Esophagus squamous epithelium (tissue), 5 donors: ENCODE measurements at regions not wholly inside any gene's neighbourhood (a gene's known extent, or its start where the extent isn't known, plus 50 kb on each side); places are given as distances from the start of the nearest gene placed in this dataset.

Source experiments
- DNase-seq: peaks from one replicate; lab custom pipeline; 2025; lab: John Stamatoyannopoulos, UW
- H3K27ac ChIP-seq, 4 donors: fragments of 200-600 bp; sonication (generic); one replicate each; pipeline ENCODE4 v1.5.1; 2016 to 2019; ENCODE audit warnings: mild to moderate bottlenecking in 1 of 4
- H3K27me3 ChIP-seq, 4 donors: fragments of 200-600 bp; sonication (generic); 1 replicate in 3 of 4; 2 replicates in 1 of 4; pipeline versions ENCODE4 v1.5.1 to v1.6.0; 2017 to 2021; ENCODE audit warnings: antibody characterized with exemption in 1 of 4
- H3K36me3 ChIP-seq, 3 donors: fragments of 200-600 bp; sonication (generic); one replicate each; pipeline ENCODE4 v1.5.1; 2016 to 2019
- H3K4me1 ChIP-seq, 3 donors: fragments of 200-600 bp; sonication (generic); one replicate each; pipeline ENCODE4 v1.5.1; 2017 to 2019
- H3K4me3 ChIP-seq, 4 donors: fragments of 200-600 bp; sonication (generic); 1 replicate in 3 of 4; 2 replicates in 1 of 4; pipeline ENCODE4 v1.5.1; 2016 to 2019; ENCODE audit warnings: mild to moderate bottlenecking in 2 of 4, moderate library complexity in 1 of 4
- H3K9me3 ChIP-seq, 3 donors: fragments of 200-600 bp; sonication (generic); one replicate each; pipeline ENCODE4 v1.5.1; 2016 to 2019
- CTCF ChIP-seq, 6 experiments: fragments of 450-650 bp in 4 of 6; fragments of 200-600 bp in 2 of 6; sonication (generic) in 2 of 6; IDR thresholded peaks; one replicate each; pipeline ENCODE4 v1.5.1; 2016 to 2019; ENCODE audit warnings: antibody characterized with exemption in 6 of 6, mild to moderate bottlenecking in 4 of 6, moderate library complexity in 4 of 6
- POLR2A ChIP-seq, 4 donors: fragments of 450-650 bp; IDR thresholded peaks; one replicate each; pipeline ENCODE4 v1.6.1; 2017; ENCODE audit warnings: antibody characterized with exemption in 4 of 4, mild to moderate bottlenecking in 4 of 4, moderate library complexity in 3 of 4
- WGBS, 2 donors: methylation state at CpG; one replicate each; pipeline ENCODE4 v1.1.5; 2018; 5-methylcytosine and 5-hydroxymethylcytosine counted together
- intact Hi-C: fragments of 100-400 bp; cut with DNase I; formaldehyde crosslinking; loops from one replicate; pipeline ENCODE4 v1.15.0; 2022
- donor health status: DM: yes; HTN: yes; CAD: no.

GRCh38 chr4:71262161-71262560 is 76.7 kb upstream of the SLC4A4 start:
- no peaks in the 10 kb centered on the region for H3K36me3 ChIP-seq
- 64 to 93% methylated on average over 3 of the region's 3 CpGs for WGBS, 2 donors
- DNase-seq: no peak
- no peak overlapping the region for H3K4me3 ChIP-seq
- TF ChIP-seq POLR2A (IDR thresholded peaks at IDR 0.05) (no peak), CTCF (IDR thresholded peaks at IDR 0.05) (no peak)
- intact Hi-C loops: no loop called here
- no peaks in the 10 kb centered on the region for H3K27me3 ChIP-seq
- H3K4me1 ChIP-seq: peaks cover 0 to 31% (median 0%) of the 10 kb centered on the region in 3 donors
- H3K27ac ChIP-seq: no peak overlapping the region
- H3K9me3 ChIP-seq: no peaks in the 10 kb centered on the region

DNA sequence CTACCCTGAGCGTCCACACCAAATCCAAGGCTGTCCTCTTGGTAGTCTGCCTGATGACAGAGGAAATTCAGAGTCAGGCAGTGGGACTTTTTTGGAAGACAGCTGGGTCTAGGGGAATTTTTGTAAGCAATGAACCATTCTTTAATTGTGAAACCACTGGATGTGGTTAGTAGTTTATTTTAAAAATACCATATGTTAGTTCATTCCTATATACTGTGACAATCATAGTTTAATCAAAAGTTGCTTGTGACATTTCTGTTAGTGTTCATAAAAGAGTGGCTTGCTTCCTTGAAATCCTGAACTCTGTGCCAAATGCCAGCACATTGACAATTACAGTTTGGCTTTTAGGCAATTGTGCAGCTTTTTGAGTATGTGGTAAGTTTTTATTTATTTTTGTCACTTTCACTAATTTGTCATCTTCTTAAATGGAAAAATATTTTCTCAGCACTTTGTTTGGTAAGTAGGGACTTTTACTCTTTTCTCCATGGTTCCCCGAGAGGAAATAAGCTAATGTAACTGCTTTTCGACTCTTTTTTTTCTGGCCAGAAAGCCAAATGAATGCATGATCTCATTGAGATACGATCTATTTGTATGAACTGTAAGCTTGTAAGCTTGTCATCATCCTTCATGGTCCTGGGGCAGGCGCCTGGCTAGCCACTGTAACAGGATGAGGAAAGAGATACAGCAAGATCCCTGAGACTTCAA is 72.6 kb upstream of the SLC4A4 start:
- Histone ChIP-seq H3K27ac (no peak overlapping the region), H3K9me3 (no peaks in the 10 kb centered on the region), H3K4me3 (no peak overlapping the region), H3K4me1 (peaks cover 0 to 11% (median 0%) of the 10 kb centered on the region in 3 donors), H3K27me3 (no peaks in the 10 kb centered on the region), H3K36me3 (no peaks in the 10 kb centered on the region)
- DNase-seq: no peak
- 51 to 77% methylated on average over 5 of the region's 5 CpGs for WGBS, 2 donors
- TF ChIP-seq POLR2A (IDR thresholded peaks at IDR 0.05) (no peak), CTCF (IDR thresholded peaks at IDR 0.05) (no peak)
- intact Hi-C loops: no loop called here

- intact Hi-C loops: no loop called here
- peaks cover 0 to 10% (median 0%) of the 10 kb centered on the region in 3 donors for H3K4me1 ChIP-seq
- WGBS, 2 donors: 86 to 91% methylated on average over 1 of the region's 1 CpG
- no peaks in the 10 kb centered on the region for H3K27me3 ChIP-seq
- H3K9me3 ChIP-seq: no peaks in the 10 kb centered on the region
- TF ChIP-seq CTCF (IDR thresholded peaks at IDR 0.05) (no peak), POLR2A (IDR thresholded peaks at IDR 0.05) (no peak)
- no peak overlapping the region for H3K4me3 ChIP-seq
- no peaks in the 10 kb centered on the region for H3K36me3 ChIP-seq
- no peak for DNase-seq
- no peak overlapping the region for H3K27ac ChIP-seq
Observed at GRCh38 chr4:71267244-71267643, 71.6 kb upstream of the SLC4A4 start.

- H3K4me1 ChIP-seq: peaks cover 0 to 10% (median 0%) of the 10 kb centered on the region in 3 donors
- H3K36me3 ChIP-seq: no peaks in the 10 kb centered on the region
- intact Hi-C loops: no loop called here
- H3K27ac ChIP-seq: no peak overlapping the region
- no peaks in the 10 kb centered on the region for H3K27me3 ChIP-seq
- H3K4me3 ChIP-seq: no peak overlapping the region
- TF ChIP-seq POLR2A (IDR thresholded peaks at IDR 0.05) (no peak), CTCF (IDR thresholded peaks at IDR 0.05) (no peak)
- H3K9me3 ChIP-seq: no peaks in the 10 kb centered on the region
- no peak for DNase-seq
- 69 to 88% methylated on average over 4 of the region's 4 CpGs for WGBS, 2 donors
Observed at GRCh38 chr4:71268166-71268565, 70.7 kb upstream of the SLC4A4 start.

DNA sequence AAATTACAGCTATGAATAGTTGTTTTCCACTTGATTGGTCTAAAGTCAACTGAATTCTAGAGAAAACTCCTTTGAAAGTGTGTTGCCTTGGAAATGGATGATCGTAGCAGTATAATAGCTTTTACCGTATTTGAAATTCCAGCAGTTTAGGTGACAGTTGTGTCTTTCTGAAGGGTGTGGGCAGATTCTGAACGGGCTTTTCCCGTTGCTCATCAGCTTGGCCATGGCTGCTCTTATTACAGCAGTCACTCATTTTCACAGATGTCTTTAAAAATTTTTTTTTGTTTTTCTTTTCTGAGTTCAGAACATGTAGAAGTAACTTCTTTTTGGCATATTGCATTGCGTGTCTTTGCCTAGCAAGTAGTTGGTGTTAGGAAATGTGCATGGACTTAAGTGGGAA is 69.6 kb upstream of the SLC4A4 start:
- no peaks in the 10 kb centered on the region for H3K36me3 ChIP-seq
- no peak overlapping the region for H3K27ac ChIP-seq
- no peak overlapping the region for H3K4me3 ChIP-seq
- no peak for DNase-seq
- H3K4me1 ChIP-seq: peaks cover 0 to 10% (median 0%) of the 10 kb centered on the region in 3 donors
- no peaks in the 10 kb centered on the region for H3K27me3 ChIP-seq
- 88 to 91% methylated on average over 5 of the region's 5 CpGs for WGBS, 2 donors
- TF ChIP-seq CTCF (IDR thresholded peaks at IDR 0.05): no peak
- no peak for TF ChIP-seq POLR2A (IDR thresholded peaks at IDR 0.05)
- no peaks in the 10 kb centered on the region for H3K9me3 ChIP-seq
- intact Hi-C loops: no loop called here
